ENCODE measurements at regions not wholly inside any gene's neighbourhood (a gene's known extent, or its start where the extent isn't known, plus 50 kb on each side); places are given as distances from the start of the nearest gene placed in this dataset.

DNA sequence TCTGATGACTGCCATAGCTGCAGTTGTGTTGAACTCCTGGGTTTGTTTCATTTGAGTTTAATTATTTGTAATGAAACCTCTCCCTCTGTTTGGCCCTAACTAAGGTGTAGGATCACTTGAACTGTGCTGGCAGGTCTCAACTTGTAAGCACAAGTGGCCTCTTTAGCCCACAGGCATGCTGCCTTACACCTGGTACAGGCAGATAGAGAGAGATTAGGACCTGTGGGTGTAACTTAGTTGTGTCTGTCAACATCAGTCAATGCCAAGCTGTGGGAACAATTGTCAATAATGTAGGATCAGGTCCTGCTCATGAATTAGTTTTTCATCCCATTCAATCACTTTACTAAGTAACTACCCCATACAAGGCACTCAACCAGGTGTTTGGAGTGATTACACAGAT lies 263.0 kb upstream of the G2E3 start:
- Histone ChIP-seq H2BK20ac (ENCODE audit: low read depth, low read length, poor library complexity, severe bottlenecking) (no peak overlapping the region), H3K27ac (ENCODE audit: insufficient read length, low read depth, low read length) (no peak overlapping the region), H3K18ac (ENCODE audit: insufficient read length, low read depth, low read length) (no peak overlapping the region), H3K9me3 (ENCODE audit: control insufficient read depth, low read depth, low read length) (no peaks in the 10 kb centered on the region), H2AFZ (ENCODE audit: low read length) (no peak overlapping the region), H2BK120ac (ENCODE audit: low read depth, low read length, poor library complexity, severe bottlenecking) (no peak overlapping the region), H2BK12ac (ENCODE audit: insufficient read length, low read depth, low read length) (no peak overlapping the region), H3K56ac (ENCODE audit: insufficient read length, low read depth, low read length) (no peak overlapping the region), H4K5ac (ENCODE audit: insufficient read length, low read depth, low read length) (no peak overlapping the region), H3K23me2 (ENCODE audit: insufficient read length, low read depth, low read length, poor library complexity, severe bottlenecking) (no peaks in the 10 kb centered on the region), H3K27me3 (ENCODE audit: insufficient read depth, low read length) (no peaks in the 10 kb centered on the region), H4K8ac (replicated peaks; ENCODE audit: insufficient read length, low read depth, low read length) (peak overlapping the region; percentile 37), H2BK15ac (ENCODE audit: low read depth, low read length) (no peak overlapping the region), H3K4me1 (ENCODE audit: insufficient read depth, low read length) (no peaks in the 10 kb centered on the region), H2BK5ac (ENCODE audit: insufficient read length, low read length) (no peak overlapping the region), H3K4ac (ENCODE audit: low read depth, low read length) (no peak overlapping the region), H3K79me2 (ENCODE audit: insufficient read depth, low read length) (no peaks in the 10 kb centered on the region), H2AK5ac (ENCODE audit: insufficient read length, low read length) (no peak overlapping the region), H4K20me1 (ENCODE audit: control insufficient read depth, insufficient read depth, insufficient read length) (no peaks in the 10 kb centered on the region), H3K9ac (ENCODE audit: extremely low read depth, insufficient read length, low read length) (no peak overlapping the region), H3K23ac (ENCODE audit: insufficient read length, low read depth, low read length) (no peak overlapping the region), H3T11ph (ENCODE audit: low read length) (no peak overlapping the region), H3K79me1 (ENCODE audit: insufficient read depth, low read depth, low read length, poor library complexity, severe bottlenecking) (no peaks in the 10 kb centered on the region), H3K4me2 (ENCODE audit: insufficient read depth, insufficient read length, low read length) (no peak overlapping the region), H3K14ac (ENCODE audit: insufficient read depth, low read length) (no peak overlapping the region), H4K91ac (ENCODE audit: insufficient read length, low read depth, low read length) (no peak overlapping the region)
- Mint-ChIP-seq H3K36me3 (ENCODE audit: insufficient read depth in 1 of 3, low read depth in 3 of 3) (no peaks in the 10 kb centered on the region), H3K27me3 (ENCODE audit: low read depth) (no peaks in the 10 kb centered on the region), H3K27ac (no peak overlapping the region), H3K9me3 (no peaks in the 10 kb centered on the region), H3K4me1 (no peaks in the 10 kb centered on the region; a peak in 1 of 4 replicates), H3K4me3 (no peak overlapping the region)
- no peak for DNase-seq
- TF ChIP-seq, protein P1, sequence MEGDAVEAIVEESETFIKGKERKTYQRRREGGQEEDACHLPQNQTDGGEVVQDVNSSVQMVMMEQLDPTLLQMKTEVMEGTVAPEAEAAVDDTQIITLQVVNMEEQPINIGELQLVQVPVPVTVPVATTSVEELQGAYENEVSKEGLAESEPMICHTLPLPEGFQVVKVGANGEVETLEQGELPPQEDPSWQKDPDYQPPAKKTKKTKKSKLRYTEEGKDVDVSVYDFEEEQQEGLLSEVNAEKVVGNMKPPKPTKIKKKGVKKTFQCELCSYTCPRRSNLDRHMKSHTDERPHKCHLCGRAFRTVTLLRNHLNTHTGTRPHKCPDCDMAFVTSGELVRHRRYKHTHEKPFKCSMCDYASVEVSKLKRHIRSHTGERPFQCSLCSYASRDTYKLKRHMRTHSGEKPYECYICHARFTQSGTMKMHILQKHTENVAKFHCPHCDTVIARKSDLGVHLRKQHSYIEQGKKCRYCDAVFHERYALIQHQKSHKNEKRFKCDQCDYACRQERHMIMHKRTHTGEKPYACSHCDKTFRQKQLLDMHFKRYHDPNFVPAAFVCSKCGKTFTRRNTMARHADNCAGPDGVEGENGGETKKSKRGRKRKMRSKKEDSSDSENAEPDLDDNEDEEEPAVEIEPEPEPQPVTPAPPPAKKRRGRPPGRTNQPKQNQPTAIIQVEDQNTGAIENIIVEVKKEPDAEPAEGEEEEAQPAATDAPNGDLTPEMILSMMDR (conservative IDR thresholded peaks at IDR 0.05): no peak

Data from H9 (cell line).